ENCODE measurements at regions not wholly inside any gene's neighbourhood (a gene's known extent, or its start where the extent isn't known, plus 50 kb on each side); places are given as distances from the start of the nearest gene placed in this dataset.

DNA sequence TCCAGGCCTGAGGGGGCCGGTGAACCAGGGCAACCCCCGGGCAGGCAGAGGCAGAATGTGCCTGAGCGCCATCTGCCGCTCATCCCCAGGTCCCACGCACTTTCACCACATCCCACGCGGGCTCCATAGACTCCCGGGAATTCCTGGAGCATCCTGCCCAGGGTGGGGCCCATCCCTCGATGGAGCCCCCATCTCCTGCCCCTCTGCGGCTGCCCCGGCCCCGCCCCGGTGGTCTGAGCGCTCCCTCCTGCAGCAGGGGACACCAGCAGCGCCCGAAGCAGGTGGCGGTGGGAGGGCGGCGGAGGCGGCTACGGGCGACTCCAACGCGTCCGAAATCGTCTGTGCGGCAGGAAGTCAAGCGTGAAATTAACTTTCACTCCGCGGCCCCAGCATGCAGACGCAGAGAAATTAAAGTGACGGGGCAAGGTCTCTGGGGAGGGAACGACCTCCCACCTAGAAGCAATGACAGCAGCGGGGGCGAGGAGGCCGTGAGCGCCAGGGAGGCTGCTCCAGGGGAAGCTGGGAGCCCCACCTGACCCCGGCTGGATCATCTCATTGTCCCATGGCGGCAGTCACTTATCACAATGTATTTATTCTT lies 122.2 kb downstream of the NCOR2 start:
- no peaks in the 10 kb centered on the region; the same call in 1 of the 2 replicates for H3K36me3 ChIP-seq (ENCODE audit: low read depth)
- in situ Hi-C loops (cut with MboI): no loop called here

DNA sequence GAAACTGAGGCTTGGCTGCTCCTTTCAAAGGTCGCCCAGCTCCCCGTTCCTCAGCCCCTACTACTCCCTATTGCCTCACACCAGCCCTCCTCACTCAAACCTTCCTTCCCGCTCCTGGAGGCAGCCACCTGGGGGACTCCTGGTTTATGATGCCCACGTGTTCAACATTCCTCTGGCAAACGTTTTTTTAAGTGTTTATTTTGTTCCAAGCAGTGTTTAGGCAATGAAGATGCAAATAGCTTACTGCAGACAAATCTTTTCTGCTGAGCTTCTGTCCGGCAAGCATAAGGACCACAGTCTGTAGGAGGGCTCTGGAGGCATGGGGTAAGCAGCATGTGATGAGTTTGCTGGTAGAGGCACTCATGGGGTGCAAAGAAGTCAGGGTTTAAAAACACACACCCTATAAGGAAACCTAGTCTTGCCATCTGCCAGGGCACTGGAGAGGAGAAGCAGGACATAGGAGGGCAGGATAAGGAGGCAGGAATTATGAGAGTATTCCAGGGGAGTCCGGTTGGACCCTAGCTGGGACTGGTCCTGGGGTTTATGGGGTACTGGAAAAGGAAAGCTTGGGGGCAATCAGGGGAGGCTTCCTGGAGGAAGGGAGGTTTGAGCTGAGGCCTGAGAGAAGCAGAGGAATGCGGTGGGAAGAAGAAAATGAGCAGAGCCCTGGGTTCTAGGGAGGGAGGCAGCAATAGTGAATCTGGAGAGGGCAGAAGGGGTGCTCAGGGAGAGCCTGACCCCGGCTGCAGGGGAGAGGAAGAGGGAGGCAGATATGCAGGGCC lies 123.3 kb downstream of the NCOR2 start:
- H3K9me2 ChIP-seq (ENCODE audit: insufficient read depth): no peaks in the 10 kb centered on the region
- no peaks in the 10 kb centered on the region for H3K27me3 ChIP-seq (replicated peaks; ENCODE audit: insufficient read depth)
- peaks cover 26% of the 10 kb centered on the region for H3F3A ChIP-seq (ENCODE audit: insufficient read depth)
- no peak for DNase-seq
- no peaks in the 10 kb centered on the region for H4K20me1 ChIP-seq (ENCODE audit: insufficient read depth)
- in situ Hi-C loops (cut with MboI): no loop called here
- H2AFZ ChIP-seq: no peak overlapping the region
- WGBS, 2 experiments (ENCODE audit: low coverage in 1 of 2, low lambda C conversion rate in 2 of 2, missing lambda C conversion rate in 2 of 2): 90 to 91% methylated on average over 9 of the region's 9 CpGs
- no peak overlapping the region for H3K4me2 ChIP-seq (ENCODE audit: unreplicated experiment)
- no peak overlapping the region for H3K4me3 ChIP-seq
- H3K9me3 ChIP-seq (ENCODE audit: low read depth): no peaks in the 10 kb centered on the region
- no peaks in the 10 kb centered on the region; the same call in 1 of the 2 replicates for H3K36me3 ChIP-seq (ENCODE audit: low read depth)
- H3K79me2 ChIP-seq (ENCODE audit: insufficient read depth): peaks cover 52% of the 10 kb centered on the region
- TF ChIP-seq EZH2 (IDR thresholded peaks at IDR 0.05; ENCODE audit: insufficient read depth, poor library complexity, severe bottlenecking) (no peak), EZH2phosphoT487 (IDR thresholded peaks at IDR 0.05; ENCODE audit: insufficient read depth, low read depth) (no peak)
- H3K4me1 ChIP-seq (ENCODE audit: insufficient read depth): peaks cover 38% of the 10 kb centered on the region
- H3K9ac ChIP-seq: peak overlapping the region; percentile 86
- peak overlapping the region; percentile 98; the same call in 1 of the 2 replicates for H3K27ac ChIP-seq

More for the DNA sequence above, 122.2 kb downstream of the NCOR2 start:
- TF ChIP-seq EZH2 (IDR thresholded peaks at IDR 0.05; ENCODE audit: insufficient read depth, poor library complexity, severe bottlenecking) (no peak), EZH2phosphoT487 (IDR thresholded peaks at IDR 0.05; ENCODE audit: insufficient read depth, low read depth) (no peak)
- Histone ChIP-seq H3K9me3 (ENCODE audit: low read depth) (no peaks in the 10 kb centered on the region), H4K20me1 (ENCODE audit: insufficient read depth) (no peaks in the 10 kb centered on the region), H3K9me2 (ENCODE audit: insufficient read depth) (no peaks in the 10 kb centered on the region), H3F3A (ENCODE audit: insufficient read depth) (peaks cover 22% of the 10 kb centered on the region), H3K4me2 (ENCODE audit: unreplicated experiment) (no peak overlapping the region), H3K4me3 (no peak overlapping the region), H3K9ac (no peak overlapping the region), H3K4me1 (ENCODE audit: insufficient read depth) (peaks cover 34% of the 10 kb centered on the region), H3K27me3 (replicated peaks; ENCODE audit: insufficient read depth) (no peaks in the 10 kb centered on the region), H3K27ac (no peak overlapping the region), H3K79me2 (ENCODE audit: insufficient read depth) (peaks cover 50% of the 10 kb centered on the region), H2AFZ (no peak overlapping the region)
- WGBS, 2 experiments (ENCODE audit: low coverage in 1 of 2, low lambda C conversion rate in 2 of 2, missing lambda C conversion rate in 2 of 2): 92 to 97% methylated on average over 26 to 39 of the region's 39 CpGs
- DNase-seq: no peak

DNA sequence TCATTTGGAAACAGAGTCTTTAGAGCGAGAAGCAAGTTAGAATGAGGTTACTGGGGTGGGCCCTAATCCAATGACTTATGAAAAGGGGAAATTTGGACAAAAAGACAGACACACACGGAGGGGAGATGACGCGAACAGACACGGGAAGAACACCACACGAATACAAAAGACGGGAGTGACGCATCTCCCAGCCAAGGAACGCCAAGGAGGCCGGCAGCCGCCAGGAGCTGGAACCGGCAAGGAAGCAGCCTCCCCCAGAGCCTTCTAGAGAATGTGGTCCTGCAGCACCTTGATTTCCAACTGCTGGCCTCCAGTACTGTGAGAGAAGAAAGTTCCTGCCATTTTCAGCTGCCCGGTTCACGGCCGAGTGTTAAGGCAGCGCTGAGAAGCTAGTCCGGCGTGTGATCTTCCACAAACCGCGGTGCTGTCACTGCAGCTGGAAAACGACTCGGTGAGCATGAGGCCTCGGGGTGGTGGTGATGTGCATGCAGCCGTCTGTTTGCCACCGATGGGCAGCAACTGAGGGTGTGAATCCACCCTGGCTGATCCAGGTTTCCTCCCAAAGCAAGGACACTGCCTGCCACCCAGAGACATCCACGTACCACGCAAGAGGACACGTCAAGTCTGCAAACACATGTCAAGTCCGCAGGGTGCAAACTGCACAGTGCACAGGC lies 124.5 kb downstream of the NCOR2 start:
- TF ChIP-seq EZH2phosphoT487 (IDR thresholded peaks at IDR 0.05; ENCODE audit: insufficient read depth, low read depth): no peak
- H3K9ac ChIP-seq: peak overlapping the region; percentile 86
- H3K79me2 ChIP-seq (ENCODE audit: insufficient read depth): peaks cover 42% of the 10 kb centered on the region
- H3F3A ChIP-seq (ENCODE audit: insufficient read depth): peaks cover 26% of the 10 kb centered on the region
- H3K4me1 ChIP-seq (ENCODE audit: insufficient read depth): peaks cover 38% of the 10 kb centered on the region
- H3K9me2 ChIP-seq (ENCODE audit: insufficient read depth): no peaks in the 10 kb centered on the region
- DNase-seq: peak; percentile 96
- H3K4me3 ChIP-seq: peak overlapping the region; percentile 37
- in situ Hi-C loops (cut with MboI): no loop called here
- H3K27me3 ChIP-seq (replicated peaks; ENCODE audit: insufficient read depth): no peaks in the 10 kb centered on the region
- peak overlapping the region; percentile 66 for H3K4me2 ChIP-seq (ENCODE audit: unreplicated experiment)
- no peaks in the 10 kb centered on the region for H3K9me3 ChIP-seq (ENCODE audit: low read depth)
- no peak overlapping the region for H2AFZ ChIP-seq
- 25% methylated on average over 29 of the region's 29 CpGs for WGBS, 2 experiments (ENCODE audit: low coverage in 1 of 2, low lambda C conversion rate in 2 of 2, missing lambda C conversion rate in 2 of 2)
- H3K36me3 ChIP-seq (ENCODE audit: low read depth): no peaks in the 10 kb centered on the region; the same call in 1 of the 2 replicates
- no peaks in the 10 kb centered on the region for H4K20me1 ChIP-seq (ENCODE audit: insufficient read depth)
- H3K27ac ChIP-seq: peak overlapping the region; percentile 98

DNA sequence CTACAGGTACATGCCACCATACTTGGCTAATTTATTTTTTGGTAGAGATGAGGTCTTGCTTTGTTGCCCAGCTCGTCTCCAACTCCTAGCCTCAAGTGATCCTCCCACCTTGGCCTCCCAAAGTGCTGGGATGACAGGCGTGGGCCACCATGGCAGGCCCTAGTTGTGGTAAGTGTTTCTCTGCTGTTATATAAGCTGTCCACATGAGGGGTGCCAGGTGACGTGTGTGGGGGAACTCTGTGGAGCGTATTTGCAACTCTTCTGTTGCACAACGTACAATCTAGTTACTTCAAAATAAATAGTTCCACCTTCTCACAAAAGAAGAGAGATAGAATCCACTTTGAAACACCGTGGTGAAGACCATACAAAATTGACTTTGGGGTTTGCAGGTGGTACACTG lies 125.1 kb downstream of the NCOR2 start:
- H3K9ac ChIP-seq: peak overlapping the region; percentile 86
- in situ Hi-C loops (cut with MboI): no loop called here
- no peaks in the 10 kb centered on the region for H4K20me1 ChIP-seq (ENCODE audit: insufficient read depth)
- peaks cover 36% of the 10 kb centered on the region for H3K79me2 ChIP-seq (ENCODE audit: insufficient read depth)
- peak overlapping the region; percentile 66 for H3K4me2 ChIP-seq (ENCODE audit: unreplicated experiment)
- TF ChIP-seq EZH2 (IDR thresholded peaks at IDR 0.05; ENCODE audit: insufficient read depth, poor library complexity, severe bottlenecking): no peak
- TF ChIP-seq EZH2phosphoT487 (IDR thresholded peaks at IDR 0.05; ENCODE audit: insufficient read depth, low read depth): no peak
- peaks cover 26% of the 10 kb centered on the region for H3F3A ChIP-seq (ENCODE audit: insufficient read depth)
- no peaks in the 10 kb centered on the region for H3K9me2 ChIP-seq (ENCODE audit: insufficient read depth)
- H2AFZ ChIP-seq: no peak overlapping the region
- peak overlapping the region; percentile 37 for H3K4me3 ChIP-seq
- DNase-seq: peak; percentile 62
- peaks cover 38% of the 10 kb centered on the region for H3K4me1 ChIP-seq (ENCODE audit: insufficient read depth)
- H3K27ac ChIP-seq: peak overlapping the region; percentile 98
- 41 to 43% methylated on average over 6 of the region's 6 CpGs for WGBS, 2 experiments (ENCODE audit: low coverage in 1 of 2, low lambda C conversion rate in 2 of 2, missing lambda C conversion rate in 2 of 2)
- H3K27me3 ChIP-seq (replicated peaks; ENCODE audit: insufficient read depth): no peaks in the 10 kb centered on the region
- H3K36me3 ChIP-seq (ENCODE audit: low read depth): no peaks in the 10 kb centered on the region; the same call in 1 of the 2 replicates
- no peaks in the 10 kb centered on the region for H3K9me3 ChIP-seq (ENCODE audit: low read depth)

Measured in GM23248 (cell line).